ENCODE measurements at regions not wholly inside any gene's neighbourhood (a gene's known extent, or its start where the extent isn't known, plus 50 kb on each side); places are given as distances from the start of the nearest gene placed in this dataset.

- TF ChIP-seq, protein P1, sequence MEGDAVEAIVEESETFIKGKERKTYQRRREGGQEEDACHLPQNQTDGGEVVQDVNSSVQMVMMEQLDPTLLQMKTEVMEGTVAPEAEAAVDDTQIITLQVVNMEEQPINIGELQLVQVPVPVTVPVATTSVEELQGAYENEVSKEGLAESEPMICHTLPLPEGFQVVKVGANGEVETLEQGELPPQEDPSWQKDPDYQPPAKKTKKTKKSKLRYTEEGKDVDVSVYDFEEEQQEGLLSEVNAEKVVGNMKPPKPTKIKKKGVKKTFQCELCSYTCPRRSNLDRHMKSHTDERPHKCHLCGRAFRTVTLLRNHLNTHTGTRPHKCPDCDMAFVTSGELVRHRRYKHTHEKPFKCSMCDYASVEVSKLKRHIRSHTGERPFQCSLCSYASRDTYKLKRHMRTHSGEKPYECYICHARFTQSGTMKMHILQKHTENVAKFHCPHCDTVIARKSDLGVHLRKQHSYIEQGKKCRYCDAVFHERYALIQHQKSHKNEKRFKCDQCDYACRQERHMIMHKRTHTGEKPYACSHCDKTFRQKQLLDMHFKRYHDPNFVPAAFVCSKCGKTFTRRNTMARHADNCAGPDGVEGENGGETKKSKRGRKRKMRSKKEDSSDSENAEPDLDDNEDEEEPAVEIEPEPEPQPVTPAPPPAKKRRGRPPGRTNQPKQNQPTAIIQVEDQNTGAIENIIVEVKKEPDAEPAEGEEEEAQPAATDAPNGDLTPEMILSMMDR (IDR thresholded peaks at IDR 0.05; ENCODE audit: insufficient read depth, low read length), result no peak
- no peak for TF ChIP-seq POLR2AphosphoS5 (IDR thresholded peaks at IDR 0.05; ENCODE audit: low read depth)
- TF ChIP-seq, protein P2, sequence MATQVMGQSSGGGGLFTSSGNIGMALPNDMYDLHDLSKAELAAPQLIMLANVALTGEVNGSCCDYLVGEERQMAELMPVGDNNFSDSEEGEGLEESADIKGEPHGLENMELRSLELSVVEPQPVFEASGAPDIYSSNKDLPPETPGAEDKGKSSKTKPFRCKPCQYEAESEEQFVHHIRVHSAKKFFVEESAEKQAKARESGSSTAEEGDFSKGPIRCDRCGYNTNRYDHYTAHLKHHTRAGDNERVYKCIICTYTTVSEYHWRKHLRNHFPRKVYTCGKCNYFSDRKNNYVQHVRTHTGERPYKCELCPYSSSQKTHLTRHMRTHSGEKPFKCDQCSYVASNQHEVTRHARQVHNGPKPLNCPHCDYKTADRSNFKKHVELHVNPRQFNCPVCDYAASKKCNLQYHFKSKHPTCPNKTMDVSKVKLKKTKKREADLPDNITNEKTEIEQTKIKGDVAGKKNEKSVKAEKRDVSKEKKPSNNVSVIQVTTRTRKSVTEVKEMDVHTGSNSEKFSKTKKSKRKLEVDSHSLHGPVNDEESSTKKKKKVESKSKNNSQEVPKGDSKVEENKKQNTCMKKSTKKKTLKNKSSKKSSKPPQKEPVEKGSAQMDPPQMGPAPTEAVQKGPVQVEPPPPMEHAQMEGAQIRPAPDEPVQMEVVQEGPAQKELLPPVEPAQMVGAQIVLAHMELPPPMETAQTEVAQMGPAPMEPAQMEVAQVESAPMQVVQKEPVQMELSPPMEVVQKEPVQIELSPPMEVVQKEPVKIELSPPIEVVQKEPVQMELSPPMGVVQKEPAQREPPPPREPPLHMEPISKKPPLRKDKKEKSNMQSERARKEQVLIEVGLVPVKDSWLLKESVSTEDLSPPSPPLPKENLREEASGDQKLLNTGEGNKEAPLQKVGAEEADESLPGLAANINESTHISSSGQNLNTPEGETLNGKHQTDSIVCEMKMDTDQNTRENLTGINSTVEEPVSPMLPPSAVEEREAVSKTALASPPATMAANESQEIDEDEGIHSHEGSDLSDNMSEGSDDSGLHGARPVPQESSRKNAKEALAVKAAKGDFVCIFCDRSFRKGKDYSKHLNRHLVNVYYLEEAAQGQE (IDR thresholded peaks at IDR 0.05; ENCODE audit: insufficient replicate concordance, low read depth), result no peak
Observed at GRCh38 chr4:10983268-10983667, 298.7 kb upstream of the CLNK start.
